ENCODE measurements at regions not wholly inside any gene's neighbourhood (a gene's known extent, or its start where the extent isn't known, plus 50 kb on each side); places are given as distances from the start of the nearest gene placed in this dataset.

DNA sequence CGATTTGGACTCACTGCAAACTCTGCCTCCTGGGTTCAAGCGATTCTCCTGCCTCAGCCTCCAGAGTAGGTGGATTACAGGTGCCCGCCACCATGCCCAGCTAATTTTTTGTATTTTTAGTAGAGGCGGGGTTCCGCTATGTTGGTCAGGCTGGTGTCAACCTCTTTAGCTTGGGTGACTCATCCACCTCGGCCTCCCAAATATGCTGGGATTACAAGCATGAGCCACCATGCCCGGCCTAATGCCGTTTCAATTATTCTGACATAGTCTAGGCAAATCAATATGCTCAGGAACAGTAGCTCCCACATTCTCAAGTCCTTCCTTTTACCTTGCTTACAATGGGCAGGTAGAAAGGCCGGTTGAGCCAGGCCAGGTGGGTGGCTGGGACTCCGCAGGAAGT is 82.0 kb upstream of the EEA1 start:
- DNase-seq (ENCODE audit: low read depth in 3 of 3, low spot score in 2 of 3) = no peak

DNA sequence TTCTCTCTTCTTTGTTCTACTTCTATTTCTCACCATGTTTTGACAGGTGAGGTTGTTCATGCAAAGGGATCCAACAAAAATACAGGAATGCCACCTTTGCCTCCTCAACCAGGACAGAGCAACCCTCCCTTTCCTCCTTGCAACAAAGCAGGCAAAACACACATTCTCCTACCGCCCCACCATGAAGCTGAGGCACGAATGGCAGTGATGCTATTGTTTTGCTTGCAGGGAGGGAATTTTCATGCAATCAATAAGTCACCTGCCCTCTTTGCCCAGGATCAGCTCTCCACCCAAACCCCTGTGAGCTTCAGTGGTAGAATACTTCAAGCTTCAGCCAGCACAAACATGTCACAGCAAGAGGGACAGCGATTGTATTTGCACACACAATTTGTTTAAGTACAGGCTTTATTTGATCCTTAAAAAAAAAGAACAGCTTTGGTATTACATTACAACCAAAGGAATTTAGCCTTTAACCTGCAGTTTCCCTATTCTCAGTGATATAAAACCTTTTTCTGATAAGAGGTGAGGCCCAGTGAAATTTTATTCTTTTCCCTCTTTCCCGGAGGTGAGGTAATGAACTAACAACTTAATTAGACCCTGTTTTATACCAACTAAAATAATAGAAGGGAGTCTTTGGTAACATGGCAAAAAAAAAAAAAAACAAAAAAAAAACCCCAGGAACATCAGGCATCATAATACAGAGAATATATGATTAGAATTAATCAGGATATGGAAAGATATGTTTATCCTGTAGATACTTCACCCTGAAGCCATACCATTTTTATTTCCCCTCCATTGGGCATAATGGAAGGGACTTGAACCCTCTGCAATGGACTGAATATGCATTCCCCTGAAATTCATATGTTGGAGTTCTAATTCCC is 87.0 kb upstream of the EEA1 start:
- no peak for DNase-seq (ENCODE audit: low read depth in 3 of 3, low spot score in 2 of 3)

DNA sequence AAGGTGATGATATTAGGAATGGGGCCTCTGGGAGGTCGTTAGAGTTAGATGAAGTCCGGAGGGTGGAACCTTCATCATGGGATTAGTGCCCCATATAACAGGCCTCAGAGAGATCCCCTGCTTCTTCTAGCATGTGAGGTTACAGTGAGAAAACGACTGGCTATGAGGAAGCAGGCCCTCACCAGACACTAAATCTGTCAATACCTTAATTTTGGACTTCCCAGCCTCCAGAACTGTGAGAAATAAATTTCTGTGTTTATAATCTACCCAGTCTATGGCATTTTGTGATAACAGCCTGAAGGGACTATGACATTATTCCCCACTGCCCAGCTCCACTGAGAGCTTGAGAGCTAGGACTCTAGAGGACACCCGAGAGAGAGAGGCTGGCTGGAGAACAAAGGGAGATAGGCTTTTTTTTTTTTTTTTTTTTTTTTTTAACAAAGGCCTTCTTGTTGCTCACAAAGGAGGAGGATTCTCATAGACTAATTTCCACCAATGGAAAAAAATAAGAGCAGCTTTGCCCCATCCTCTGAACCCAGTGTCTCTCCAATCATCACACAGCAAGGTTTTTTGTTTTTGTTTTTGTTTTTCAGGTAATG is 87.8 kb upstream of the EEA1 start:
- no peak for DNase-seq (ENCODE audit: low read depth in 3 of 3, low spot score in 2 of 3)

DNA sequence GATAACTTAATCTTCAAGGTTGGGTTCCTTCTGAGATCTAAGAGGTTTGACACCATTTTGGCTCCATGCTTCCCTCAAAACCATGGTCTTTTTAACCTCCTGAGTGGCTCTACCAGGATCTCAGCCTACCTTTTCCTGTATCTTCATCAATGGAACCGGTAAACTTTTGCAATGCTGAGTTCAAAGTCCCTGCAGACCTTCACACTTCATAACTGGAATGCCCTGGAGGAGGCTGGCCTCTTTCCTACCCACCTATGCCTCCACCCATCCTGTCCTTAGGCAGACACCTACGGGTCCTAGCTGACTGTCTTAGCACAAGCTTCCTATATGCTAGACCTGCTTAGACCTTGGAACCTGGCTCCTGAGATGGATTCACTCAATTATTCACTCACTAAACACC is 89.5 kb upstream of the EEA1 start:
- DNase-seq (ENCODE audit: low read depth in 3 of 3, low spot score in 2 of 3) = no peak

DNA sequence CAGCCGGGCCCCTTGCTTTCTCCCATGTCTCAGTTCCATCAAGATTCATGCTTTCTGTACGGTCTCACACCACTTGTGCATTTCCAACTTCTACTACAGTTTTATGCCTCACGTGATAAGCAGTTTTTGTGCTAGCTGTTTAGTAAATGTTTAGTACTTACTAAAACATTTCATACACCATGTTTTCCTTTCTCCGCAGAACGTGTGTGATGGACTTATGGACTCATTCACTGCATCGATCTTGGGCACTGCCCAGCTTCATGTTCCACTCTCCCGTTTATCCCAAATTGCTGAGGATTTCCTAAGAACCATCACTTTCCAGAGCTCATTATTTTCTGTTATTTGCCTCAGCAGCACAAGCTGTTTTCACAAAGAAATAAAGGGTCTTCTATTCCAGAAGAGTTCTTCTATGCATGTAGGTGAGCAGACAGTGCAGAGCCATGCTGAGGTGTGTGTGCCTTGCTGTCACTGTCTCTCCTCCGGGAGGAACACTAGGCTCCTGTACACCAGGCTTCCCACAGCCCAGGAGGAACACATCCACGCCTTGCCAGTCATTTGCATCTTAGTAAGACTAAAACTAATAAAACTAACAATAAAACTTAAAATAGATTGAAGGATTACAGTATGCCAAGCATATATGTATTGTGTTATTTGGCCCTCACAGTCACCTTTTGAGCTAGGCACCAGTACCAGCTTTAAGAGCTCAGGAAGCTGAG is 90.3 kb upstream of the EEA1 start:
- no peak for DNase-seq (ENCODE audit: low read depth in 3 of 3, low spot score in 2 of 3)

DNA sequence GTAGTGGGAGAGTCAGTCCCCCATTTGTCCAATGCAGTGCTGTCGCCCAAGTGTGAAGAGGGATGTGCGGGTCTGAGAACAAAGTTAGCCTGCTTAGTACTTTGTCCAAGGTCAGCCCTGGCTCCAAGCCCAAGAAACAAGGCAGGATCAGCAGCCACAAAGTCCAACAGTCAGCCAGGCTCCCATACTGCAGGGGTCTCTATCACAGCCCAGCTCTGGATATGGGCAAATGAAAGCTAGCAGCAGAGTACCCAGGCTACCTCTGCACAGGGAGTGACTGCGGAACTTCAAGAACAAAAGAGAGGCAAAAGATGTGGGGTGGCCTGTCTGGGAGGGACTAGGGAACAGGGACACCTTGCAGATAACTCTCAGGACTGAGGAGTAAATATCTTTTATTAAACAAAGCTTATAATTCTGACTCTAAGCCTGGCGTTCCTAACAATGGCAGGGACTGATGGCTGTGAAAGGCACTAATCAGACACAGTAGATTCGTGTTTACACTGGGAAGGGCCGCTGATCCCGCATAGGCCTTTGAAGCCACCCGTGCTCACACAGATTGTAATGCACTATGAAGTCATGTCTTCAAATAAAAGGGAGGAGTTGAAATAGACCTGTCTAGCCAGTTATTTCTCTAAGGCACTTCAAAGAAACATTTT is 91.0 kb upstream of the EEA1 start:
- DNase-seq (ENCODE audit: low read depth in 3 of 3, low spot score in 2 of 3) = no peak

DNA sequence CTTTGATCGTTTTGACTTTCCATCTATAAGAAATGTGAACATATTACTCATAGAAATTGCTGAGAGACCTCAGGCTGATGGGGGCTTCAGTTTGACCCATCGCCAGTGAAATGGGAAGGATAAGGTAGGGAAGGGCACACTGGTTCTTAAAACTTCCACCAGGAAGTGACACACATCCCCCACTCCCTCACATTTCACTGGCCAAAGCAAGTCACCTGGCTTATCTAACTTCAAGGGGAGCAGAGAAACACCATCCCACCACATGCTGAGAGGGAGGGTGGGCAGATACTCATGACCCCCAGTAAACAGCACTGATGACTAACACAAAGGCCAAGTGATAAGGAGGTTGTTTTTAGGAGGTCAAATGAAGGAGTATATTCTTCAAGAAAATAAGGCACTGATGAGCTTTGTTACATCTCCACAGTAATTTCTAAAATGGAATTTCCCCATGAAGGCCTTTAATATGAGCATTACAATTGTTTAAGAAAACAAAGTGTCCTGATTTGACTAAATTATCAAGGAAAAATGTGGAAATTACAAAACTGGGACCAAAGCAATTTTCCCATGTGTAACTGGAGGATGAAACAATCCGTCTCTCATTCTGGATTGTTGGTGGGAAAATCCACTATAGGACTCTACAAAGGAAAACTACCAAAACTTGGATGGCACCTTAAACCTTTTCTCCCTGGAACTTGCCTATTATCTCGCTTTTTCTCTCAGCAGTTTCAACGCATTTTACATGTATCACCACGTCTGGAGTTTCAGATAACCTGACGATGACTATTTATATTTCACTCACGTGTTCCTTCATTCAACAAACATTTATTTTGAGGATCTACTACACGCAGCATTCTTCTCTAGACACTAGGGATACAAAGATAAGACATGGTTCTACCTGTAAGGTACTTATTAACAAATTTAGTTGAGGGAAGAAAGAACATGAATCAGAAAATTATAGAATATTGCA is 91.8 kb upstream of the EEA1 start:
- no peak for DNase-seq (ENCODE audit: low read depth in 3 of 3, low spot score in 2 of 3)

DNA sequence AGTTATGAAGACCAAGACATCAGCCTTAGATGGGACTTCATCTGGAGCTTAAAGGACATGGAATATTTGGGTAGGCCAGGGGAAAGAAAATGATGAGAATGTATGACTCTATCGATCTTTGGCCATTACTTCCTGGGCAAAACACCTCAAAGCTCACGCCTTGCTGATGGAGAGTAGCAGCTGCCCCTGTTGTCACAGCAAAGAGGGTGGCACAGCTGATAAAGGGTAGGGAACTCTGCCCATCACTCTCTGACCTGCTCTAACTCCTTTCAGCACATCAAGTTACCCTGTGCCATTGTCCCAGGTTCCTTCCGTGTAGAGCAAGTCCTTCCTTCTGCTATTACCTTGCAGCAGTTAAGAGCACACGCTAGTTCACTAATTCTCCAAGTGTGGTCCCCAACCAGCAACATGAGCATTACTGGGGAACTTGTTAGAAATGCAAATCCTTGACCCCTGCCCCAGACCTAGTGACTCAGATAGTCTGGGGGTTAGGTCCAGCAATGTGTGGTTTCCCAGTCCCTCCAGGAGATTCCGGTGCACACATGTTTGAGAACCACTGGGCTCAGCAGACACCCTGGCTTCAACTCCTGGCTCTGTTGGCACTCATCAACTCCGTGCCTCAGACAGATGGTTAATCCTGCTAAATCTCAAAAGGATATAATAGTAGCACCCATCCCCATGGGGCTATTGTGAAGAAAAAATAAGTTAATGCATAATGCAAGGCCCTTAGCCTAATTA is 93.7 kb upstream of the EEA1 start:
- DNase-seq (ENCODE audit: low read depth in 3 of 3, low spot score in 2 of 3) = no peak

DNA sequence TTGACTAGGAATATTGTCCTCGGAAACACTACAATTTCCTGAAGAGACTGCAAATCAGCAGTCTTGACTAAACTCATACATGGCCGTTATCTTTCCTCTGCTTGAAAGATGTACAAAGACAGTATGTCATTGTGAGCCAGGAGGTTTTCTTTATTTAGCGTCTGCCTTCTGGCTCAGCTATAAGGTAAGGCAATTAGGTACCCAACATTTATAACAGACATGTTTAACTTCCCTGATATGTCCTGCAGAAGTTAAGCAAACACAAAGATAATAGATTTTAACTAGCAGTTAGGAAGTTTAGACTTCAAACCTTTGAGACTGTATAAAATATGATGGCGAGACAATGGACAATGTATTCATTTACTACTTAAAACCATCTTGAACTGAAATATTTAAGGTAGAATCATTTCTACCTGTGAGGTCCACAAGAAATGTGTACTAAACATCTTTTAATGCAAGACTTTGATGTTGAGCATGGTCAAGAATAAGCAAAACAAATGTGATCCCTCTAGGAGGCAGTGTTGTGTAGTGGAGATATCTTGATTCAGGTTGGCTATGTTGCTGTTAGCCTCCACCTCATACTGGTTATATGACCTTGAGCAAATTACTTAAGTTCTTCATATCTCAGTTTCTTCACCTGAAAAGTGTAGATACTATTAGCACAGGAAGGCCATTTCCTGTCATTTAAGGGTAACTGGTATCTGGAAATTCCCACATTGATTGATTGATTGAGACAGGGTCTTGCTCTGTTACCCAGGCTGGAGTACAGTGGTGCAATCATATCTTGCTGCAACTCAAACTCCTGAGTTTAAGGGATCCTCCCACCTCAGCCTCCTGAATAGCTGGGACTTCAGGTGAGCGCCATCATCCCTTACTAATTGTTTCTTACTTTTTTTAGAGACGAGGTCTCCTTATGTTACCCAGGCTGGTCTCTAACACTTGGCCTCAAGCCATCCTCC is 96.3 kb upstream of the EEA1 start:
- DNase-seq (ENCODE audit: low read depth in 3 of 3, low spot score in 2 of 3) = no peak

DNA sequence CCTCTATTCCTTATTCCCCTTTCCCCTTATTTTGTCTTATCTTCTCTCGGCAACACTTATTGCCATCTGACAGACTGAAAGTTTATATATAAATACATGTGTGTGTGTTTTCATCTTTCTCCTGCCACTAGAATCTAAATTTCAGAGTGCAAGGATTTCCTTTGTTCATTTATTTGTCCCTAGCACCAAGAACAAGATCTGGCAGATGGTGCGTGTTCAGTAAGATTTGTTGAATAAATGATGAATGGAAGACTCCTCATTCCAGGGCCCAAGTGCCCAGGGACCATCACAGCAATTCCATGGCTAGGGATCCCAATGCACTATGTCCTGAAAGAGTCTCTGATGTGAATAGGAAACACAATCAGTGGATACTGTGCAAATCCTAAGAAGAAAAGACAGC is 97.9 kb upstream of the EEA1 start:
- DNase-seq (ENCODE audit: low read depth in 3 of 3, low spot score in 2 of 3) = no peak

DNA sequence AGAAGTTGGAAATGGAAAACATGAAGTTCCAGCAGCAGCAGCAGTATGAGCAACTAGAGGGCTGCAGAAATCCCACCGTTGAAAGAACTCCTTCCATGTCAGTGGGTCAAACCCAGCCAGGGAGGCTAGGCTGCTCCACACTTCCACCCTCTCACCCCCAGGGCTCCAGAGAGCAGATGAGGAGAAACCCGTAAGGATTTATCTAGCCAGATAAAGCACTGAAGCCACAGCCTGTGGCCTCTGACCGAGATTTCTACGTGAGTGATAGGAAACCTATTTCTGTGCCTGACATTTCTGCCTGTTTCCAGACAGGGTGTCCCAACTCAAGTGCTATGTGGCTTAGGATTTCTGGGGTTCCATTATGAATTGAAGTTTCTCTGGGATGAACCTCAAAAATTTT is 100.0 kb upstream of the EEA1 start:
- DNase-seq (ENCODE audit: low read depth in 3 of 3, low spot score in 2 of 3) = no peak

DNA sequence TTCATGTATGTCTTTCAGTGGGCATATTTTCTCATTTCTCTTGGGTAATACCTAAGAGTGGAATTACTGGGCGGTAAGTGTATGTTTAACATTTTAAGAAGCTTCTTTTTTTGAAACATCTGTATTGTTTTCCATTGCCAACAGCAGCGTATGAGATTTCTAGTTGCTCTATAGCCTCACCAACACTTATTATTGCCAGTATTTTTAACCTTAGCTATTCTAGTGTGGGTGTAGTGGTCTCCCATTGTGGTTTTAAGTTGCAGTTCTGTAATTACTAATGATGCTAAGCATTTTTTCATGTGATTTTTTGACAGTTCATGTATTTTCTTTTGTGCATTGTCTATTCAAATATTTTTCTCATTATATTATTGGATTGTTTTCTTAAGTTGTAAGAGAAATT is 101.9 kb upstream of the EEA1 start:
- DNase-seq (ENCODE audit: low read depth in 3 of 3, low spot score in 2 of 3) = no peak

DNA sequence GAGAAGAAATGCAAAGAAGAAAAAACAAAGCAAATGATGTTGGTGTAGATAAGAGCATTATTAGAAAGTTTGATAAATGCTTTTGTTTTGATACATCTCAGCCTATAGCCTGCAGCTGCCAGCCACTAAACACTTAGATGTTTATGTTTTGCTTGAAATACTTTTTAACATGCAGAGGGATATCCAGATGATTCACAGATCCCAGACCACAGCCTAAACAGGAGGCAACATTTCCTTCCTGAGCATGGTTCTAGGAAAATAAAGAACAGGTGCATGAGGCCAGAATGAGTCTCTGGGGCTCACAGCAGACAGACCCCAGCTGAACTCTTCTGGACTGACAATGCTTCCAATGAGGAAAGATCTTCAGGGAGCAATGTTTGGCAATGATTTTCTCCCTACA is 103.7 kb upstream of the EEA1 start:
- no peak for DNase-seq (ENCODE audit: low read depth in 3 of 3, low spot score in 2 of 3)

DNA sequence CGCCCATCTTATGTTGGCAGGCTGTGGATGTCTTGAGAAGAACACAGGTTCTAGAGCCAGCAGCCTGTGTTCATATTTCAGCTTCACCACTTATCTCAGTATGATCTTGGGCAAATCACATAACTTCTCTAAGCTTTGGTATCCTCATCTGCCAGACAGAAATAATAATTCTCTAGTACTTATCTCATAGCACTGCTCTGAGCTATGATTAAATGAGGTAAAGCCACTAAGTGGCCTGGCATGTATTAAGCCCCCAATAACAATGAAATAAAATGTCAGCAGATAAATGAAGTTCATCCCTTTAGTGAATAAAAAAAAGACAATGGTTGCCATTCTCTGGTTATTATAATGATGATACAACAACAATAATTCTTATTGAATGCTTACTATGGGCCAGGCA is 104.9 kb upstream of the EEA1 start:
- no peak for DNase-seq (ENCODE audit: low read depth in 3 of 3, low spot score in 2 of 3)

DNA sequence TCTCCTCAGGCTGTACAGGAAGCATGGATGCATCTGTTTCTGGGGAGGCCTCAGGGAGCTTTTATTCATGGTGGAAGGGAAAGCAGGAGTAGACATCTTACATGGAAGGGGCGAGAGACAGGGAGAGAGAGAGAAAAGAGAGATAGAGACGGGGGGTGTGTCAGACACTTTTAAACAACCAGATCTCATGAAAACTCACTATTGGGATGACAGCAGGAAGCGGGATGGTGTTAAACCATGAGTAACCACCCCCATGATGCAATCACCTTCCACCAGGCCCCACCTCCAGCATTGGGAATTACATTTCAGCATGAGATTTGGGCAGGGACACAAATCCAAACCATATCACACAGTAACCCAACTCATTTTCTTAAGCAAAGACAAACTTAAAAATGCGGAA is 110.0 kb upstream of the EEA1 start:
- no peak for DNase-seq (ENCODE audit: low read depth in 3 of 3, low spot score in 2 of 3)

DNA sequence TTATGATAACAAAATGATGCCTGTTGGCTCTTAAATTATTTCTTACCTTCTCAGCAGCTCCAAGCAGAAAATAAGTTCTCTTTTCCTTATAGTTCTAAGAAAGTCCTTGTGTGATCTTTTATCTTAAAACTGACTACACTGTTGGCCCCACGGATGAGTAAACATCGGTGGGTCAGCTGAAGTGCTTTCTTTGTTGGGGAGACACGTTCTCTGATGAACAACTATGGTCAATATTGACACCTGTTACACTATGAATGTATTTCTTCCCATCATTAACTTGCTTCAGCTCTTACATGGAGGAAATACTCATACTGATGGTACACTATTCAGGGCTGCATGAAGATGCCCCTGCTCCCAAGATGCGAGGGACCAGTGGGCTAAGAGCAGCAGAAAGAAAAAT is 110.8 kb upstream of the EEA1 start:
- no peak for DNase-seq (ENCODE audit: low read depth in 3 of 3, low spot score in 2 of 3)

DNA sequence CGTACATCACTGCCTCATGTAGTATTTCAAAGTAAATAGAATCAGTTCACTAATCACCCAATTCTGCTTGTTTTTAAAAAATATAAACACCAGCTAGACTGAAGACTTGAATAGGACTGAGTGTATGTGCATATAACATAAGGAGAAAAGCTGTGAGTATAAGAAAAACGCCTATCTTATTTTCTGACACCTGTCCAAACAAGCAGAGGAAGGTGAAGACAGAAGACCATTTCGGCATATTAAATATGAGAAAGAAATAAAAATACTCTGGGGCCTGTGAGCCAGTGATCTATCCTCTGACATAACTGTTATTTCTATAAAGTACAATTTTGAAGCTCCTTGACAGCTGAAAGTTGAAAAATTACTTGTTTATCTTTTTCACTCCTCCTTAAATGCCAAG is 111.3 kb upstream of the EEA1 start:
- no peak for DNase-seq (ENCODE audit: low read depth in 3 of 3, low spot score in 2 of 3)

DNA sequence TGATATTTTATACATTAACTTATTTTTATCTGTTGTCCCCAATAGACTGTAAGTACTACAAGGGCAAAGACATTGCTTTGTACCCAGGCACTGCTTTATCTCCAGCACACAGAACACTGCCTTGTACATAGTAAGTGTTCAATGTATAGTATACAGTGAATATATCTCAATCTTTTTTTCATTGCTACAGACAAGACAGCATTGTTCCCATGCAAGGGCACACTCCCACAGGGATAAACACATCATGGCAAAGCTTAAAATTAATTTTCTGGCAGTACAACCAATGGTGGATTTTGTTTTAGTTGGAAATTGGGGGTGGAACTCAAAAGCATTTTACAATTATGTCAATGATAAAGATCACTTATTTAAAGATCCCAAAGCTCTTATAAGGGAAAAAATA is 112.3 kb upstream of the EEA1 start:
- DNase-seq (ENCODE audit: low read depth in 3 of 3, low spot score in 2 of 3) = no peak

Measured in right renal cortex interstitium (tissue), 3 donors.